Limb (tissue), 2 donors: ENCODE measurements at regions not wholly inside any gene's neighbourhood (a gene's known extent, or its start where the extent isn't known, plus 50 kb on each side); places are given as distances from the start of the nearest gene placed in this dataset.
A peak's percentile ranks its signal among the peaks of the same experiment; 100 is the strongest.

Source experiments
- DNase-seq, 2 donors: peaks; one replicate each; pipeline ENCODE4 v3.0.0-alpha.2; 2016; ENCODE audit errors: extremely low spot score in 2 of 2

DNA sequence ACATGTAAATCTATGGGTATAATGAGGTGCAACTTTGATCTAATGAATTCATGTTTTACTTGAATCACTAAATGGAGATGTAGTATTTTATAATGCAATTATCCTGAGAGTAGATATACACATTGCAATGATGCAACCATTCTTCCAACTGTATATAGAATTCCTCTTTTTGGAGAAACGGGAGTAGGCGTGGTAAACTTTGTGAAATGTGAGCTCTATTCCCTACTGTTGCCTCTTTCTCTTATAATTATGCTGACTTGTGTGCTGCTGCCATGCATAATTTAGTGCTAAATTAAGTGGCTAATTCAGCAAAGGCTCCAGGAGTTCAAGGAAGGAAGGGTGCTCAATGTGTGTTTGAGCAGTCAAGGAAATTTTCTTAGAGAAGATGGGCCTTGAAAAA, 116.6 kb upstream of the SLC35B3 start:
- DNase-seq: no peak

DNA sequence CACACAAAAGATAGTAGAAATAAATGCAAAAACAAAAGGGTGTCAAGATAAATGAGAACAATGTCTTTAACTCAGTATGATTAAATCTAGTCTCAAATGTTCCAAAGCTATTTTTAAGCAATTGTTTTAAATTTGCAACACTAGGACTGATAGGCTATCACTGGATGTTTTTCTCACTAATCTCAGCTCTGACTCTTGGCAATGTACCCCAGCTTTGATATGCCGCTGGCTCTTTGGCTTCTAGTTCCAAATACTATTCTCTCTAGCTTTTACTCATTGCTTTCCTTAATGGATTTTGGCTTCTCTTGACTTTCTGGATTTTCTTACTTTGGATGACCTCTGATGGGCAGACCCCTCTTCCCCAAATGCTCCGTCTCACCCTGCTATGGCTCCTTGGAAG, 116.0 kb upstream of the SLC35B3 start:
- DNase-seq: no peak

GRCh38 chr6:8549074-8549790, 113.9 kb upstream of the SLC35B3 start:
- no peak for DNase-seq

DNA sequence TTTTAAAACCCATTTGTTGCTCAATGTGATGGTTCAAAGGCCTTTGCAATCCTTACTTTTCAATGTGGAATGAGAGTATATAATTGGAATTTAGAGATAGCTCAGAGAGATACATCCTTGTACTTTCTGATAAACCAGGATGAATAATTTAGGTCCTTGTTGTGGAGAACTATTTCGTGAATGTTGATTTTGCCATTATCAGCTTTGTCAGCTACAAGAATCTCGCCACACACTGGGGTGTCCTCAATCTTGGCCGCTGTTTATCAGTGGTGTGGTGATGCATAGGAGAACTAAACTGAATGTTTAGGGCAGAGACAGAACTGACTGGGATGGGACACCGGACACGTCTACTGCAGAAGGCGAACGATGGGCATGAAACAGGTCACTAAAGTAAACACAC, 111.2 kb upstream of the SLC35B3 start:
- no peak for DNase-seq

GRCh38 chr6:8545336-8545735, 110.0 kb upstream of the SLC35B3 start:
- no peak for DNase-seq

- no peak for DNase-seq
Observed at GRCh38 chr6:8543714-8544113, 108.4 kb upstream of the SLC35B3 start.

DNA sequence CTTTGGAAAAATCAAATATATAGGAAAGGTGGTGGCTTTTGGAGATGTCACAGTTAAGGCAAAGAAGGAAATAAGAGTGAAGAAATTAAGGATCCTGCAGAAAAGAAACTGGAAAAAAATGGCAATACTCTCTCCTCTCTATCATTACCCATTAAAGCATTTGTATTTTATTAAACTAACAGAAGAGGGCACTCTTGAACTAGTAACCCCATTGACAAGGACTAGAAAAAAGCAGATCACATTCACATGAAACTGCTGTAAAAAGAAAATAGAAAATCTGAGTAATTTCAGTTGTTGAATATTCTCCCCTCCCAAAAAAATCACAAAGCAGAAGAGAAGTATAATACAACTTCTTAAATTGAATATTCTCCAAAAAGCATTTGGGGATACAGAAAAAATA, 104.1 kb upstream of the SLC35B3 start:
- DNase-seq: no peak

DNA sequence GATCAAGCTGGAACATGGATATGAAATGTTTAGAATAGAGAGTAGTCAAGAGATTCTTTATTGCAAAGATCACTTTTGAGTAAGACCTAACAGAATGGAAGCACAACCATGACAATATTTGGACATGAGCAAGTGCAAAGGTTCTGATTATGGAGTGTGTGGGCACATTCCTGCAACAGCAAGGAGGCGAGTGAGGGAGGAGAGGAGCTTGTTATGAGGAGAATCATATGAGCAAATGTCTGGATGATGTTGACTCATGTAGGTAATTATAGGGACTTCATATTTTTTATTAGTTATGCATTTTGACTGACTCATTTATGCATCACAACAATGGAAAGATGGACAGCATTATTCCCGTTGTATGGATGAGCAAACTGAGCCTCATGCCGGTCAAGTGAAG, 100.8 kb upstream of the SLC35B3 start:
- no peak for DNase-seq

DNA sequence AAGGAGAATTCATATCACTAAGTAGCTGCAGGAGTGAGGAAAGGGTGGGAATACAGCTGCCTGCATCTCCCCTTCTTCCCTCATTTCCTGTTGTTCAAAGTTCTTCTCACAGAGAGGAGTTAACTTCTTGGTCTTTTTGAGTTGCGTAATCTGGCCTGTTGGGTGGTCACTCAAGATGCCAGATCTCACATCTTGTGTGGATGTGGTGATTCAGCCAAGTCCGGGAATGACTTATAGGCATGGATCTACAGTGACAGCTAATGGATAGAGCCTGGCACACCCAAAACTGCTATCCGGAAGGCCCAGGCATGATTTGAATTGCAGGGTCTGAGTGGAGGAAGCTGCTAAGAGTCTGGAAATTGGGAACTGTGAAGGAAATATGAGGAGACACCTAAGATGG, 100.2 kb upstream of the SLC35B3 start:
- no peak for DNase-seq

- DNase-seq: no peak
Observed at GRCh38 chr6:8530785-8531435, 95.6 kb upstream of the SLC35B3 start.

GRCh38 chr6:8529250-8529649, 93.9 kb upstream of the SLC35B3 start:
- DNase-seq: no peak

GRCh38 chr6:8527818-8528217, 92.5 kb upstream of the SLC35B3 start:
- DNase-seq: no peak

- no peak for DNase-seq
Observed at GRCh38 chr6:8526624-8527023, 91.3 kb upstream of the SLC35B3 start.

DNA sequence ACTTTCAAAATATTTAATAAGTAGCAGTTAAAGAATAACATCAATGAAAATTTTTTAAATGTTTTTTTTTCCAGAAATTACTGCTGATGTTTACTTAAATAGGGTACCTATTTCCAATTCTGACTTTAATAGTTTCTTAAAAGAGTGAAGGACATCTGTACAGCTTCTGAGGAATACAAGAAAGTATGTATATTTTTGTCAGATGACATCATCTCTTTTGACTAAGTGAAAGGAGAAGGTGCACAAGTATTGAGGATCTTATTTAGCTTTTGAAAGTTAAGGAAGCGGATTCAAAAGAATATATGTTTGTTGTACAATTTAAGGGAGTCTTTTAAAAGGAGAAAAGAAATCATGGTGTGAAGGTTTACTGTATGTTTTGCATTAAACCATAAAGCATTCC, 90.0 kb upstream of the SLC35B3 start:
- no peak for DNase-seq

GRCh38 chr6:8513174-8513573, 77.8 kb upstream of the SLC35B3 start:
- no peak for DNase-seq

GRCh38 chr6:8507286-8507685, 71.9 kb upstream of the SLC35B3 start:
- DNase-seq: no peak

GRCh38 chr6:8506126-8506525, 70.8 kb upstream of the SLC35B3 start:
- no peak for DNase-seq

- DNase-seq: peak in 1 of 2 donors; percentile 43
Observed at GRCh38 chr6:8499540-8499939, 64.2 kb upstream of the SLC35B3 start.

DNA sequence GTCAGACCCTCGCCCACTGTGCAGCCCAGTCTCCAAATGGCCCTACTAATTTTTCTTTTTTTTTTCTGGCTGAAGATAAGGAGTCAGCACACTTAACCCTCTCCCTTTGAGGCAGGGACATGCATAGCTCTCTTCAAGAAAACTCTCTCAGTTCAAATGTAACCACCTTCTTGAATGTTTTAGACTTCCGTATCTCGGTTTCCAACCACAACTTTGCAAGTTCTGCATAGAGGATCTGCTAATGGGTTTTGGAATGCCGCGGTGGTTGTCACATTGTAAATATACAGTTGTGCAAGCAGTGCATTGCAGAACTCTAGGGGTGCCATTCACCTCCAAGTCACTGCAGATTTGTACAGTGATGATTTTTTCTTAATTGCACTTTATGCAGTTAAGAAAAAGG, 59.4 kb upstream of the SLC35B3 start:
- no peak for DNase-seq

DNA sequence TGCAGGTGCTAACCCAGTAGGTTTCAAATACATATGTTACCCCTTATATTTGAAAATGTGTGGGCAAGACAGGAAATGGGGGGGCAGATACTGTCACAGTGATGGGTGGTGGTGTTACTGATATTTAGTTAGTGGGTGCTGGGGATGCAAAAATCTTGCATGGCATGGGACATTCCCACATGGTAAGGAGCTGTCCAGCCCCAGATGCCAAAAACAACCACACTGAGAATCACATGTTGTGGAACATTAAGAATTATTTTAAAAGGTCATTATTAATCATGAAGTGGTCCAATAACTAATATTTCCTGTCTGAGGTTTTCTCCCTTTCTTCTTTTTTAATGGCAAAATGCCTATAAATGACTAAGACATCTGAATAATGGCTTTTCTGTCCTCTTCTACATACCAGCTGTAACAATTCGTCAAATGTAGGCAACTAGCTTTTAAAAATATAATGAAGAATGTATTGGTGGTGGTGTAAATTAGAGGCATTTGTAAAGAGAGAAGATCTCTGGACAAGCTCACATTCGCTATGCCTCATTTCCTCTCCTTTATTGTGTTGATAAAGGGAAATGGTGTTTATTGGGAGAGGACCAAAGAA, 57.3 kb upstream of the SLC35B3 start:
- no peak for DNase-seq
